ENCODE measurements at regions not wholly inside any gene's neighbourhood (a gene's known extent, or its start where the extent isn't known, plus 50 kb on each side); places are given as distances from the start of the nearest gene placed in this dataset.
A peak's percentile ranks its signal among the peaks of the same experiment; 100 is the strongest.

GRCh38 chr3:127456471-127457093 lies 134.0 kb downstream of the TPRA1 start:
- DNase-seq = no peak
- Histone ChIP-seq H3K79me2 (ENCODE audit: insufficient read depth, low read length) (no peaks in the 10 kb centered on the region), H3K4me1 (ENCODE audit: control insufficient read depth in 1 of 2, insufficient read depth in 2 of 2, low read length in 2 of 2) (peaks cover 0 to 6% of the 10 kb centered on the region in 2 donors), H3K4me2 (replicated peaks; ENCODE audit: extremely low read depth, low read length, poor library complexity, severe bottlenecking) (no peak overlapping the region), H3K36me3 (replicated peaks in 1 of 2; ENCODE audit: control insufficient read depth in 1 of 2, insufficient read depth in 2 of 2, low read length in 2 of 2) (no peaks in the 10 kb centered on the region), H3K4me3 (replicated peaks in 1 of 3; ENCODE audit: low read depth in 2 of 3, low read length in 3 of 3) (no peak overlapping the region), H3K9ac (ENCODE audit: insufficient read depth, low read length, poor library complexity, severe bottlenecking) (no peak overlapping the region), H2AFZ (ENCODE audit: insufficient read depth, low read depth, low read length, poor library complexity, severe bottlenecking) (no peak overlapping the region), H4K20me1 (ENCODE audit: insufficient read depth, low read length) (no peaks in the 10 kb centered on the region), H3K27ac (ENCODE audit: low read depth in 1 of 2, low read length in 2 of 2) (no peak overlapping the region), H3K27me3 (ENCODE audit: control insufficient read depth in 2 of 2, insufficient read depth in 2 of 2, low read length in 2 of 2) (peaks cover 33 to 54% of the 10 kb centered on the region in 2 donors), H3K9me3 (replicated peaks in 1 of 2; ENCODE audit: control insufficient read depth in 1 of 2, insufficient read depth in 1 of 2, low read length in 2 of 2) (peaks cover 3 to 17% of the 10 kb centered on the region in 2 donors)
- H3K9me3 Mint-ChIP-seq = peaks cover 0 to 4% (median 0%) of the 10 kb centered on the region in 7 donors
- 2% methylated on average over 20 of the region's 24 CpGs for WGBS (ENCODE audit: insufficient coverage)
- intact Hi-C loops (cut with micrococcal nuclease) = loop anchor here (5.0 to 10.0 kb wide), 3 partner anchors 702 to 932 kb away; partner anchors contain the start of gene CHST13 (in 2 of the 2)
- H3K36me3 Mint-ChIP-seq = peaks cover 0 to 3% of the 10 kb centered on the region in 2 donors
- H3K4me1 Mint-ChIP-seq = peaks cover 4% of the 10 kb centered on the region
- TF ChIP-seq, protein P1, sequence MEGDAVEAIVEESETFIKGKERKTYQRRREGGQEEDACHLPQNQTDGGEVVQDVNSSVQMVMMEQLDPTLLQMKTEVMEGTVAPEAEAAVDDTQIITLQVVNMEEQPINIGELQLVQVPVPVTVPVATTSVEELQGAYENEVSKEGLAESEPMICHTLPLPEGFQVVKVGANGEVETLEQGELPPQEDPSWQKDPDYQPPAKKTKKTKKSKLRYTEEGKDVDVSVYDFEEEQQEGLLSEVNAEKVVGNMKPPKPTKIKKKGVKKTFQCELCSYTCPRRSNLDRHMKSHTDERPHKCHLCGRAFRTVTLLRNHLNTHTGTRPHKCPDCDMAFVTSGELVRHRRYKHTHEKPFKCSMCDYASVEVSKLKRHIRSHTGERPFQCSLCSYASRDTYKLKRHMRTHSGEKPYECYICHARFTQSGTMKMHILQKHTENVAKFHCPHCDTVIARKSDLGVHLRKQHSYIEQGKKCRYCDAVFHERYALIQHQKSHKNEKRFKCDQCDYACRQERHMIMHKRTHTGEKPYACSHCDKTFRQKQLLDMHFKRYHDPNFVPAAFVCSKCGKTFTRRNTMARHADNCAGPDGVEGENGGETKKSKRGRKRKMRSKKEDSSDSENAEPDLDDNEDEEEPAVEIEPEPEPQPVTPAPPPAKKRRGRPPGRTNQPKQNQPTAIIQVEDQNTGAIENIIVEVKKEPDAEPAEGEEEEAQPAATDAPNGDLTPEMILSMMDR (IDR thresholded peaks at IDR 0.05) = no peak
- H3K27ac Mint-ChIP-seq = no peak overlapping the region
- H3K27me3 Mint-ChIP-seq (ENCODE audit: low read depth in 3 of 3) = peaks cover 52 to 70% (median 55%) of the 10 kb centered on the region in 3 donors
- peak overlapping the region in 1 of 2 donors; percentile 75 for H3K4me3 Mint-ChIP-seq

GRCh38 chr3:127455541-127456450 lies 134.7 kb downstream of the TPRA1 start:
- no peaks in the 10 kb centered on the region for H3K79me2 ChIP-seq (ENCODE audit: insufficient read depth, low read length)
- intact Hi-C loops (cut with micrococcal nuclease) = loop anchor here (5.0 to 10.0 kb wide), 3 partner anchors 701 to 931 kb away; partner anchors contain the start of gene CHST13 (in 2 of the 2)
- no peak overlapping the region for H3K4me3 ChIP-seq (replicated peaks in 1 of 3; ENCODE audit: low read depth in 2 of 3, low read length in 3 of 3)
- H3K9me3 Mint-ChIP-seq = peaks cover 0 to 4% (median 0%) of the 10 kb centered on the region in 7 donors
- peaks cover 33 to 54% of the 10 kb centered on the region in 2 donors for H3K27me3 ChIP-seq (ENCODE audit: control insufficient read depth in 2 of 2, insufficient read depth in 2 of 2, low read length in 2 of 2)
- no peak overlapping the region for H3K9ac ChIP-seq (ENCODE audit: insufficient read depth, low read length, poor library complexity, severe bottlenecking)
- peak overlapping the region in 1 of 2 donors; percentile 75 for H3K4me3 Mint-ChIP-seq
- H2AFZ ChIP-seq (ENCODE audit: insufficient read depth, low read depth, low read length, poor library complexity, severe bottlenecking) = no peak overlapping the region
- no peaks in the 10 kb centered on the region for H4K20me1 ChIP-seq (ENCODE audit: insufficient read depth, low read length)
- no peak overlapping the region for H3K27ac Mint-ChIP-seq
- peaks cover 0 to 6% of the 10 kb centered on the region in 2 donors for H3K4me1 ChIP-seq (ENCODE audit: control insufficient read depth in 1 of 2, insufficient read depth in 2 of 2, low read length in 2 of 2)
- peaks cover 3 to 17% of the 10 kb centered on the region in 2 donors for H3K9me3 ChIP-seq (replicated peaks in 1 of 2; ENCODE audit: control insufficient read depth in 1 of 2, insufficient read depth in 1 of 2, low read length in 2 of 2)
- TF ChIP-seq, protein P1 (IDR thresholded peaks at IDR 0.05) = peak; percentile 80
- peaks cover 4% of the 10 kb centered on the region for H3K4me1 Mint-ChIP-seq
- H3K36me3 ChIP-seq (replicated peaks in 1 of 2; ENCODE audit: control insufficient read depth in 1 of 2, insufficient read depth in 2 of 2, low read length in 2 of 2) = no peaks in the 10 kb centered on the region
- peaks cover 0 to 3% of the 10 kb centered on the region in 2 donors for H3K36me3 Mint-ChIP-seq
- peaks cover 52 to 70% (median 55%) of the 10 kb centered on the region in 3 donors for H3K27me3 Mint-ChIP-seq (ENCODE audit: low read depth in 3 of 3)
- no peak overlapping the region for H3K27ac ChIP-seq (ENCODE audit: low read depth in 1 of 2, low read length in 2 of 2)
- under 1% methylated on average over 62 of the region's 67 CpGs for WGBS (ENCODE audit: insufficient coverage)
- H3K4me2 ChIP-seq (replicated peaks; ENCODE audit: extremely low read depth, low read length, poor library complexity, severe bottlenecking) = no peak overlapping the region
- DNase-seq = peak; percentile 2 to 34 (median 15)
